NCI-H2227 (cell line): ENCODE measurements at regions not wholly inside any gene's neighbourhood (a gene's known extent, or its start where the extent isn't known, plus 50 kb on each side); places are given as distances from the start of the nearest gene placed in this dataset.

ENCODE experiments used
- DNase-seq: peaks from one replicate; lab custom pipeline; 2025; ENCODE audit not compliant: unreplicated experiment; lab: John Stamatoyannopoulos, UW

GRCh38 chr5:133744051-133744959 is 132.0 kb upstream of the FSTL4 start:
- no peak for DNase-seq

- DNase-seq, result no peak
Observed at GRCh38 chr5:133742431-133742988, 130.2 kb upstream of the FSTL4 start.

- no peak for DNase-seq
Observed at GRCh38 chr5:133741818-133742355, 129.5 kb upstream of the FSTL4 start.

- DNase-seq, result no peak
Observed at GRCh38 chr5:133741396-133741795, 129.1 kb upstream of the FSTL4 start.

- DNase-seq, result no peak
Observed at GRCh38 chr5:133739181-133739780, 126.9 kb upstream of the FSTL4 start.

GRCh38 chr5:133738271-133738670 is 125.9 kb upstream of the FSTL4 start:
- DNase-seq, result no peak

- DNase-seq, result no peak
Observed at GRCh38 chr5:133736512-133736911, 124.2 kb upstream of the FSTL4 start.

GRCh38 chr5:133735346-133735745 is 123.0 kb upstream of the FSTL4 start:
- DNase-seq, result no peak

- no peak for DNase-seq
Observed at GRCh38 chr5:133734916-133735315, 122.6 kb upstream of the FSTL4 start.

- DNase-seq, result no peak
Observed at GRCh38 chr5:133732536-133732935, 120.2 kb upstream of the FSTL4 start.

- no peak for DNase-seq
Observed at GRCh38 chr5:133731951-133732350, 119.6 kb upstream of the FSTL4 start.

GRCh38 chr5:133730866-133731265 is 118.5 kb upstream of the FSTL4 start:
- DNase-seq, result no peak

GRCh38 chr5:133730346-133730745 is 118.0 kb upstream of the FSTL4 start:
- no peak for DNase-seq

GRCh38 chr5:133729800-133730199 is 117.5 kb upstream of the FSTL4 start:
- no peak for DNase-seq

GRCh38 chr5:133728475-133728874 is 116.1 kb upstream of the FSTL4 start:
- DNase-seq, result no peak

- DNase-seq, result no peak
Observed at GRCh38 chr5:133727636-133728035, 115.3 kb upstream of the FSTL4 start.

GRCh38 chr5:133723651-133724366 is 111.5 kb upstream of the FSTL4 start:
- DNase-seq, result no peak

GRCh38 chr5:133723126-133723525 is 110.8 kb upstream of the FSTL4 start:
- DNase-seq, result no peak

- DNase-seq, result no peak
Observed at GRCh38 chr5:133721365-133721764, 109.0 kb upstream of the FSTL4 start.

GRCh38 chr5:133718457-133718856 is 106.1 kb upstream of the FSTL4 start:
- no peak for DNase-seq

GRCh38 chr5:133716532-133717183 is 104.3 kb upstream of the FSTL4 start:
- DNase-seq, result no peak
